ENCODE measurements at regions not wholly inside any gene's neighbourhood (a gene's known extent, or its start where the extent isn't known, plus 50 kb on each side); places are given as distances from the start of the nearest gene placed in this dataset.

DNA sequence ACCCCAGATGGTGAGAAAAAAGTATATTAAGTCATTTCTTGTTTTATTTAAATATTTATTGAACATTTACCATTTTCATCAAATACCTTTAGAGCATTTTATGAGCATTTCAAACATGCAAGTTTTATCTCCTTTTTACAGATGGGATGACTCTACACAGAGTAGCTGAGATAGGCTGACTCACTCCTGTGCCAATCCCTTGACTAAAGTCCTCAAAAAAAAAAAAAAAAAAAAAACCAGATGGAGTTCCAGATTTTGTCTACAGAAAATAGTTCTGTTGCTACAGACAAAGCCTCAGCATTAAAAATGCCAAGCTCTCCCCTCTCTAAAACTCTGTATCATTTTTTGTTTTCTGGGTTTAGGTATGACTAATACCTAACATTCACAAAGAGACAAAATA is 303.0 kb upstream of the PLD5 start:
- Histone ChIP-seq H3K4me3 (ENCODE audit: low read length in 2 of 2) (no peak overlapping the region), H3K9me3 (replicated peaks in 1 of 2; ENCODE audit: control insufficient read depth in 2 of 2, insufficient read depth in 1 of 2, low read depth in 1 of 2, low read length in 2 of 2) (no peaks in the 10 kb centered on the region), H3K23ac (ENCODE audit: low read depth, low read length, poor library complexity) (no peak overlapping the region), H4K8ac (ENCODE audit: low read depth, low read length) (no peak overlapping the region), H2BK120ac (ENCODE audit: low read depth, low read length) (no peak overlapping the region), H4K91ac (ENCODE audit: low read depth, low read length, poor library complexity) (no peak overlapping the region), H3K36me3 (replicated peaks in 1 of 2; ENCODE audit: control insufficient read depth in 2 of 2, insufficient read depth in 2 of 2, low read length in 2 of 2) (no peaks in the 10 kb centered on the region), H3K14ac (ENCODE audit: low read length) (no peak overlapping the region), H2AK5ac (ENCODE audit: low read depth, low read length) (no peak overlapping the region), H2BK12ac (ENCODE audit: low read length) (no peak overlapping the region), H3K27me3 (ENCODE audit: control insufficient read depth in 3 of 3, insufficient read depth in 3 of 3, low read depth in 1 of 3, low read length in 3 of 3) (peaks cover 0 to 6% (median 0%) of the 10 kb centered on the region in 3 experiments), H3K79me1 (ENCODE audit: low read depth, low read length) (no peaks in the 10 kb centered on the region), H3K4ac (ENCODE audit: low read length) (no peak overlapping the region), H3K4me1 (ENCODE audit: control insufficient read depth in 2 of 2, insufficient read depth in 1 of 2, low read depth in 1 of 2, low read length in 2 of 2) (peaks cover 9 to 10% of the 10 kb centered on the region in 2 donors), H3K18ac (ENCODE audit: low read length) (no peak overlapping the region), H3K27ac (replicated peaks; ENCODE audit: low read length) (no peak overlapping the region), H2AFZ (ENCODE audit: low read length) (no peak overlapping the region), H2BK5ac (ENCODE audit: low read length) (no peak overlapping the region), H3K9ac (ENCODE audit: low read depth, low read length, poor library complexity) (no peak overlapping the region), H3K4me2 (ENCODE audit: insufficient read depth, low read length, poor library complexity, severe bottlenecking) (no peak overlapping the region), H2BK15ac (ENCODE audit: low read length) (no peak overlapping the region)
- no peak for DNase-seq (ENCODE audit: low spot score)

- Histone ChIP-seq H4K8ac (ENCODE audit: low read depth, low read length) (no peak overlapping the region), H2BK12ac (ENCODE audit: low read length) (no peak overlapping the region), H2BK15ac (ENCODE audit: low read length) (no peak overlapping the region), H3K18ac (ENCODE audit: low read length) (no peak overlapping the region), H3K14ac (ENCODE audit: low read length) (no peak overlapping the region), H2AK5ac (ENCODE audit: low read depth, low read length) (no peak overlapping the region), H3K4ac (ENCODE audit: low read length) (no peak overlapping the region), H3K27ac (replicated peaks; ENCODE audit: low read length) (no peak overlapping the region), H3K36me3 (replicated peaks in 1 of 2; ENCODE audit: control insufficient read depth in 2 of 2, insufficient read depth in 2 of 2, low read length in 2 of 2) (no peaks in the 10 kb centered on the region), H3K4me1 (ENCODE audit: control insufficient read depth in 2 of 2, insufficient read depth in 1 of 2, low read depth in 1 of 2, low read length in 2 of 2) (peaks cover 9 to 10% of the 10 kb centered on the region in 2 donors), H3K9me3 (replicated peaks in 1 of 2; ENCODE audit: control insufficient read depth in 2 of 2, insufficient read depth in 1 of 2, low read depth in 1 of 2, low read length in 2 of 2) (no peaks in the 10 kb centered on the region), H3K27me3 (ENCODE audit: control insufficient read depth in 3 of 3, insufficient read depth in 3 of 3, low read depth in 1 of 3, low read length in 3 of 3) (peaks cover 0 to 6% (median 0%) of the 10 kb centered on the region in 3 experiments), H3K4me2 (ENCODE audit: insufficient read depth, low read length, poor library complexity, severe bottlenecking) (no peak overlapping the region), H3K4me3 (ENCODE audit: low read length in 2 of 2) (no peak overlapping the region), H2BK5ac (ENCODE audit: low read length) (no peak overlapping the region), H3K79me1 (ENCODE audit: low read depth, low read length) (no peaks in the 10 kb centered on the region), H4K91ac (ENCODE audit: low read depth, low read length, poor library complexity) (no peak overlapping the region), H3K23ac (ENCODE audit: low read depth, low read length, poor library complexity) (no peak overlapping the region), H2BK120ac (ENCODE audit: low read depth, low read length) (no peak overlapping the region), H3K9ac (ENCODE audit: low read depth, low read length, poor library complexity) (no peak overlapping the region), H2AFZ (ENCODE audit: low read length) (no peak overlapping the region)
- no CpG with 5 or more reads among the region's 6 CpGs for WGBS, 2 donors (ENCODE audit: extremely low coverage in 2 of 2, insufficient read length in 2 of 2, insufficient replicate concordance in 1 of 2)
- DNase-seq (ENCODE audit: low spot score), result no peak
Observed at GRCh38 chr1:242826701-242827336, 302.3 kb upstream of the PLD5 start.

- Histone ChIP-seq H2BK5ac (ENCODE audit: low read length) (no peak overlapping the region), H3K9ac (ENCODE audit: low read depth, low read length, poor library complexity) (no peak overlapping the region), H4K91ac (ENCODE audit: low read depth, low read length, poor library complexity) (no peak overlapping the region), H3K27ac (replicated peaks; ENCODE audit: low read length) (no peak overlapping the region), H3K36me3 (replicated peaks in 1 of 2; ENCODE audit: control insufficient read depth in 2 of 2, insufficient read depth in 2 of 2, low read length in 2 of 2) (no peaks in the 10 kb centered on the region), H3K4me3 (ENCODE audit: low read length in 2 of 2) (no peak overlapping the region), H3K4me1 (ENCODE audit: control insufficient read depth in 2 of 2, insufficient read depth in 1 of 2, low read depth in 1 of 2, low read length in 2 of 2) (peaks cover 7 to 9% of the 10 kb centered on the region in 2 donors), H3K23ac (ENCODE audit: low read depth, low read length, poor library complexity) (no peak overlapping the region), H3K18ac (ENCODE audit: low read length) (no peak overlapping the region), H2AFZ (ENCODE audit: low read length) (no peak overlapping the region), H3K79me1 (ENCODE audit: low read depth, low read length) (no peaks in the 10 kb centered on the region), H2AK5ac (ENCODE audit: low read depth, low read length) (no peak overlapping the region), H3K14ac (ENCODE audit: low read length) (no peak overlapping the region), H4K8ac (ENCODE audit: low read depth, low read length) (no peak overlapping the region), H3K9me3 (replicated peaks in 1 of 2; ENCODE audit: control insufficient read depth in 2 of 2, insufficient read depth in 1 of 2, low read depth in 1 of 2, low read length in 2 of 2) (no peaks in the 10 kb centered on the region), H3K4me2 (ENCODE audit: insufficient read depth, low read length, poor library complexity, severe bottlenecking) (no peak overlapping the region), H3K4ac (ENCODE audit: low read length) (no peak overlapping the region), H2BK15ac (ENCODE audit: low read length) (no peak overlapping the region), H2BK120ac (ENCODE audit: low read depth, low read length) (no peak overlapping the region), H2BK12ac (ENCODE audit: low read length) (no peak overlapping the region), H3K27me3 (ENCODE audit: control insufficient read depth in 3 of 3, insufficient read depth in 3 of 3, low read depth in 1 of 3, low read length in 3 of 3) (no peaks in the 10 kb centered on the region)
- no peak for DNase-seq (ENCODE audit: low spot score)
- no CpG with 5 or more reads among the region's 4 CpGs for WGBS, 2 donors (ENCODE audit: extremely low coverage in 2 of 2, insufficient read length in 2 of 2, insufficient replicate concordance in 1 of 2)
Observed at GRCh38 chr1:242824435-242824834, 299.9 kb upstream of the PLD5 start.

GRCh38 chr1:242813490-242814091 is 289.1 kb upstream of the PLD5 start:
- no CpG with 5 or more reads among the region's 5 CpGs for WGBS, 2 donors (ENCODE audit: extremely low coverage in 2 of 2, insufficient read length in 2 of 2, insufficient replicate concordance in 1 of 2)
- Histone ChIP-seq H3K4me1 (ENCODE audit: control insufficient read depth in 2 of 2, insufficient read depth in 1 of 2, low read depth in 1 of 2, low read length in 2 of 2) (no peaks in the 10 kb centered on the region), H3K79me1 (ENCODE audit: low read depth, low read length) (no peaks in the 10 kb centered on the region)

More at GRCh38 chr1:242813490-242814091, 289.1 kb upstream of the PLD5 start:
- Histone ChIP-seq H2AK5ac (ENCODE audit: low read depth, low read length) (no peak overlapping the region), H2BK12ac (ENCODE audit: low read length) (no peak overlapping the region), H3K18ac (ENCODE audit: low read length) (no peak overlapping the region), H3K4me3 (ENCODE audit: low read length in 2 of 2) (no peak overlapping the region), H3K23ac (ENCODE audit: low read depth, low read length, poor library complexity) (no peak overlapping the region), H2BK120ac (ENCODE audit: low read depth, low read length) (no peak overlapping the region), H2AFZ (ENCODE audit: low read length) (no peak overlapping the region), H3K14ac (ENCODE audit: low read length) (no peak overlapping the region), H3K9me3 (replicated peaks in 1 of 2; ENCODE audit: control insufficient read depth in 2 of 2, insufficient read depth in 1 of 2, low read depth in 1 of 2, low read length in 2 of 2) (no peaks in the 10 kb centered on the region), H2BK5ac (ENCODE audit: low read length) (no peak overlapping the region), H3K27me3 (ENCODE audit: control insufficient read depth in 3 of 3, insufficient read depth in 3 of 3, low read depth in 1 of 3, low read length in 3 of 3) (no peaks in the 10 kb centered on the region), H4K8ac (ENCODE audit: low read depth, low read length) (no peak overlapping the region), H3K9ac (ENCODE audit: low read depth, low read length, poor library complexity) (no peak overlapping the region), H3K27ac (replicated peaks; ENCODE audit: low read length) (no peak overlapping the region), H4K91ac (ENCODE audit: low read depth, low read length, poor library complexity) (no peak overlapping the region), H2BK15ac (ENCODE audit: low read length) (no peak overlapping the region), H3K36me3 (replicated peaks in 1 of 2; ENCODE audit: control insufficient read depth in 2 of 2, insufficient read depth in 2 of 2, low read length in 2 of 2) (no peaks in the 10 kb centered on the region), H3K4me2 (ENCODE audit: insufficient read depth, low read length, poor library complexity, severe bottlenecking) (no peak overlapping the region), H3K4ac (ENCODE audit: low read length) (no peak overlapping the region)
- DNase-seq (ENCODE audit: low spot score), result no peak
